Effector memory CD8-positive, alpha-beta T cell (primary cell): ENCODE measurements at regions not wholly inside any gene's neighbourhood (a gene's known extent, or its start where the extent isn't known, plus 50 kb on each side); places are given as distances from the start of the nearest gene placed in this dataset.
"Not testable (repeated sequence)": the region's sequence is repeated elsewhere in the genome, so short reads cannot be mapped to it uniquely, and the experiment has no call there.

Source experiments
- ATAC-seq: fragments of 150-1000 bp; cut with Tn5 transposase; replicated peaks from 2 replicates; pipeline ENCODE4 v1.10.0; 2021; ENCODE audit warnings: mild to moderate bottlenecking, moderate library complexity
- DNase-seq, 3 experiments: peaks; one replicate each; pipeline ENCODE4 v3.0.0; 2021
- H3K27ac Mint-ChIP-seq, 2 donors: one replicate each; pipeline ENCODE4 v1.8.0; 2022; ENCODE audit warnings: mild to moderate bottlenecking in 2 of 2, mixed read lengths in 2 of 2, moderate library complexity in 2 of 2
- H3K27me3 Mint-ChIP-seq, 2 donors: one replicate each; pipeline ENCODE4 v1.8.0; 2022; ENCODE audit warnings: mixed read lengths in 2 of 2
- H3K36me3 Mint-ChIP-seq: one replicate; pipeline ENCODE4 v1.8.0; 2022; ENCODE audit warnings: mild to moderate bottlenecking, moderate library complexity, mixed read lengths; ENCODE audit not compliant: insufficient read depth
- H3K4me1 Mint-ChIP-seq, 2 donors: one replicate each; pipeline ENCODE4 v1.8.0; 2022; ENCODE audit warnings: low read depth in 2 of 2, mixed read lengths in 2 of 2
- H3K4me3 Mint-ChIP-seq, 2 donors: one replicate each; pipeline ENCODE4 v1.8.0; 2022; ENCODE audit warnings: mild to moderate bottlenecking in 2 of 2, mixed read lengths in 2 of 2, moderate library complexity in 2 of 2
- H3K9me3 Mint-ChIP-seq, 2 donors: one replicate each; pipeline ENCODE4 v1.8.0; 2022; ENCODE audit warnings: mixed read lengths in 2 of 2

GRCh38 chr13:71021825-71022422 lies 845.1 kb downstream of the DACH1 start:
- H3K4me3 Mint-ChIP-seq = no peak overlapping the region

GRCh38 chr13:71018995-71019394 lies 848.0 kb downstream of the DACH1 start:
- H3K4me3 Mint-ChIP-seq = no peak overlapping the region
- H3K36me3 Mint-ChIP-seq = no peaks in the 10 kb centered on the region
- H3K27me3 Mint-ChIP-seq = no peaks in the 10 kb centered on the region
- no peak for DNase-seq
- no peak overlapping the region for H3K27ac Mint-ChIP-seq
- H3K9me3 Mint-ChIP-seq = peaks cover 0 to 12% of the 10 kb centered on the region in 2 donors
- no peak for ATAC-seq
- H3K4me1 Mint-ChIP-seq = no peaks in the 10 kb centered on the region

More at GRCh38 chr13:71021825-71022422, 845.1 kb downstream of the DACH1 start:
- Mint-ChIP-seq H3K36me3 (peaks cover 2% of the 10 kb centered on the region), H3K4me1 (no peaks in the 10 kb centered on the region), H3K9me3 (peaks cover 0 to 10% of the 10 kb centered on the region in 2 donors), H3K27me3 (no peaks in the 10 kb centered on the region), H3K27ac (no peak overlapping the region)
- DNase-seq (no peak), ATAC-seq (no peak)

- H3K9me3 Mint-ChIP-seq = peaks cover 0 to 10% of the 10 kb centered on the region in 2 donors
- no peak overlapping the region for H3K4me3 Mint-ChIP-seq
- no peak overlapping the region for H3K27ac Mint-ChIP-seq
- H3K36me3 Mint-ChIP-seq = no peaks in the 10 kb centered on the region
- H3K4me1 Mint-ChIP-seq = no peaks in the 10 kb centered on the region
- ATAC-seq = no peak
- no peaks in the 10 kb centered on the region for H3K27me3 Mint-ChIP-seq
- DNase-seq = no peak
These were observed 848.5 kb downstream of the DACH1 start for GRCh38 chr13:71018544-71018943.

- Mint-ChIP-seq H3K27me3 (no peaks in the 10 kb centered on the region), H3K4me3 (no peak overlapping the region), H3K36me3 (no peaks in the 10 kb centered on the region), H3K27ac (no peak overlapping the region), H3K9me3 (peaks cover 0 to 10% of the 10 kb centered on the region in 2 donors), H3K4me1 (no peaks in the 10 kb centered on the region)
- ATAC-seq (no peak), DNase-seq (no peak)
These were observed 849.4 kb downstream of the DACH1 start for GRCh38 chr13:71017607-71018006.

- Mint-ChIP-seq H3K27ac (no peak overlapping the region), H3K27me3 (no peaks in the 10 kb centered on the region), H3K9me3 (peaks cover 0 to 6% of the 10 kb centered on the region in 2 donors), H3K4me1 (no peaks in the 10 kb centered on the region), H3K4me3 (no peak overlapping the region), H3K36me3 (no peaks in the 10 kb centered on the region)
- no peak for DNase-seq
- ATAC-seq = no peak
These were observed 851.5 kb downstream of the DACH1 start for GRCh38 chr13:71015516-71015915.

- ATAC-seq (no peak), DNase-seq (no peak)
- H3K36me3 Mint-ChIP-seq = no peaks in the 10 kb centered on the region
- H3K27ac Mint-ChIP-seq = no peak overlapping the region
- H3K9me3 Mint-ChIP-seq = peaks cover 0 to 6% of the 10 kb centered on the region in 2 donors
- no peaks in the 10 kb centered on the region for H3K4me1 Mint-ChIP-seq
- no peaks in the 10 kb centered on the region for H3K27me3 Mint-ChIP-seq
- H3K4me3 Mint-ChIP-seq = no peak overlapping the region
These were observed 852.0 kb downstream of the DACH1 start for GRCh38 chr13:71015021-71015420.

GRCh38 chr13:71005919-71006318 lies 861.1 kb downstream of the DACH1 start:
- Mint-ChIP-seq H3K9me3 (no peaks in the 10 kb centered on the region), H3K27ac (no peak overlapping the region), H3K4me3 (no peak overlapping the region), H3K4me1 (no peaks in the 10 kb centered on the region), H3K27me3 (no peaks in the 10 kb centered on the region), H3K36me3 (no peaks in the 10 kb centered on the region)
- ATAC-seq (no peak), DNase-seq (no peak)

GRCh38 chr13:70995338-70995737 lies 871.7 kb downstream of the DACH1 start:
- Mint-ChIP-seq H3K9me3 (peaks cover 0 to 1% of the 10 kb centered on the region in 2 donors), H3K27me3 (no peaks in the 10 kb centered on the region), H3K27ac (no peak overlapping the region), H3K4me3 (no peak overlapping the region), H3K36me3 (no peaks in the 10 kb centered on the region), H3K4me1 (no peaks in the 10 kb centered on the region)
- no peak for DNase-seq
- ATAC-seq = no peak

- Mint-ChIP-seq H3K4me3 (no peak overlapping the region), H3K4me1 (no peaks in the 10 kb centered on the region)
- DNase-seq = no peak
These were observed 872.8 kb downstream of the DACH1 start for GRCh38 chr13:70994191-70994590.

GRCh38 chr13:70987043-70987442 lies 878.8 kb upstream of the KLHL1 start:
- DNase-seq = no peak
- H3K4me3 Mint-ChIP-seq = no peak overlapping the region
- H3K27me3 Mint-ChIP-seq = no peaks in the 10 kb centered on the region
- no peak overlapping the region for H3K27ac Mint-ChIP-seq
- H3K4me1 Mint-ChIP-seq = no peaks in the 10 kb centered on the region
- no peak for ATAC-seq
- H3K36me3 Mint-ChIP-seq = no peaks in the 10 kb centered on the region
- H3K9me3 Mint-ChIP-seq = peaks cover 5 to 6% of the 10 kb centered on the region in 2 donors

More at GRCh38 chr13:70994191-70994590, 872.8 kb downstream of the DACH1 start:
- Mint-ChIP-seq H3K27me3 (no peaks in the 10 kb centered on the region), H3K9me3 (no peaks in the 10 kb centered on the region), H3K27ac (no peak overlapping the region), H3K36me3 (no peaks in the 10 kb centered on the region)
- ATAC-seq = no peak

- Mint-ChIP-seq H3K4me1 (no peaks in the 10 kb centered on the region), H3K27me3 (no peaks in the 10 kb centered on the region), H3K36me3 (no peaks in the 10 kb centered on the region), H3K27ac (no peak overlapping the region), H3K4me3 (no peak overlapping the region), H3K9me3 (peaks cover 5 to 16% of the 10 kb centered on the region in 2 donors)
- DNase-seq = no peak
- ATAC-seq = no peak
These were observed 877.1 kb upstream of the KLHL1 start for GRCh38 chr13:70985371-70985770.

GRCh38 chr13:70981219-70981618 lies 873.0 kb upstream of the KLHL1 start:
- H3K36me3 Mint-ChIP-seq, ATAC-seq, H3K27me3 Mint-ChIP-seq, DNase-seq, H3K4me1 Mint-ChIP-seq, H3K27ac Mint-ChIP-seq, H3K4me3 Mint-ChIP-seq: not testable (repeated sequence)
- peaks cover 3 to 16% of the 10 kb centered on the region in 2 donors for H3K9me3 Mint-ChIP-seq

GRCh38 chr13:70969321-70969720 lies 861.1 kb upstream of the KLHL1 start:
- H3K27me3 Mint-ChIP-seq = no peaks in the 10 kb centered on the region
- H3K36me3 Mint-ChIP-seq = no peaks in the 10 kb centered on the region
- H3K9me3 Mint-ChIP-seq = peaks cover 0 to 2% of the 10 kb centered on the region in 2 donors
- no peak overlapping the region for H3K27ac Mint-ChIP-seq
- DNase-seq = no peak
- no peak for ATAC-seq
- H3K4me1 Mint-ChIP-seq = no peaks in the 10 kb centered on the region
- no peak overlapping the region for H3K4me3 Mint-ChIP-seq

- no peaks in the 10 kb centered on the region for H3K4me1 Mint-ChIP-seq
- ATAC-seq (no peak), DNase-seq (no peak)
- no peaks in the 10 kb centered on the region for H3K27me3 Mint-ChIP-seq
- H3K27ac Mint-ChIP-seq = no peak overlapping the region
- no peaks in the 10 kb centered on the region for H3K36me3 Mint-ChIP-seq
- no peak overlapping the region for H3K4me3 Mint-ChIP-seq
- peaks cover 0 to 2% of the 10 kb centered on the region in 2 donors for H3K9me3 Mint-ChIP-seq
These were observed 859.3 kb upstream of the KLHL1 start for GRCh38 chr13:70967564-70967963.
